ENCODE measurements at regions not wholly inside any gene's neighbourhood (a gene's known extent, or its start where the extent isn't known, plus 50 kb on each side); places are given as distances from the start of the nearest gene placed in this dataset.
A peak's percentile ranks its signal among the peaks of the same experiment; 100 is the strongest.

DNA sequence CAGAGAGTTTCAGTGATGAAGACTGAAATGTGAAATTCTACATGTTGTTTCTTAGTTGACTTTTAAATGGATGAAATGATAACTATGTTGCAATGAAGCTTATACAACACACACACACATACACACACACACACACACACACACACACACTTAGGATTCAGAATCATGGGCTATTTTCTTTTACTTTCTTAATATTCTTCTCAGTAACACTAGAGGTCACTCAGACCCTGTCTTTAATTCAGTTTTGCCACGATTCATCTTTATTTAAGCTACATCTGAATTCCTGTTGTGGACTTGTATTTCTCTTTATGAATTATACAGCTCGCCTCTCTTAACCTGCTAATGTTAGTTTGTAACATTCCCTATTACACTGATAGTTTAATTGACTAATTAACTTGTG lies 109.6 kb upstream of the GOT2 start:
- TF ChIP-seq RAD21 (IDR thresholded peaks at IDR 0.05; ENCODE audit: low read length) = peak; percentile 61
- no peak for TF ChIP-seq GABPA (IDR thresholded peaks at IDR 0.05; ENCODE audit: low read depth)
- TF ChIP-seq ZBTB33 (IDR thresholded peaks at IDR 0.05; ENCODE audit: borderline replicate concordance, low read depth) = no peak
- TF ChIP-seq MXI1 (IDR thresholded peaks at IDR 0.05; ENCODE audit: low read depth, low read length) = no peak
- TF ChIP-seq, protein P1, sequence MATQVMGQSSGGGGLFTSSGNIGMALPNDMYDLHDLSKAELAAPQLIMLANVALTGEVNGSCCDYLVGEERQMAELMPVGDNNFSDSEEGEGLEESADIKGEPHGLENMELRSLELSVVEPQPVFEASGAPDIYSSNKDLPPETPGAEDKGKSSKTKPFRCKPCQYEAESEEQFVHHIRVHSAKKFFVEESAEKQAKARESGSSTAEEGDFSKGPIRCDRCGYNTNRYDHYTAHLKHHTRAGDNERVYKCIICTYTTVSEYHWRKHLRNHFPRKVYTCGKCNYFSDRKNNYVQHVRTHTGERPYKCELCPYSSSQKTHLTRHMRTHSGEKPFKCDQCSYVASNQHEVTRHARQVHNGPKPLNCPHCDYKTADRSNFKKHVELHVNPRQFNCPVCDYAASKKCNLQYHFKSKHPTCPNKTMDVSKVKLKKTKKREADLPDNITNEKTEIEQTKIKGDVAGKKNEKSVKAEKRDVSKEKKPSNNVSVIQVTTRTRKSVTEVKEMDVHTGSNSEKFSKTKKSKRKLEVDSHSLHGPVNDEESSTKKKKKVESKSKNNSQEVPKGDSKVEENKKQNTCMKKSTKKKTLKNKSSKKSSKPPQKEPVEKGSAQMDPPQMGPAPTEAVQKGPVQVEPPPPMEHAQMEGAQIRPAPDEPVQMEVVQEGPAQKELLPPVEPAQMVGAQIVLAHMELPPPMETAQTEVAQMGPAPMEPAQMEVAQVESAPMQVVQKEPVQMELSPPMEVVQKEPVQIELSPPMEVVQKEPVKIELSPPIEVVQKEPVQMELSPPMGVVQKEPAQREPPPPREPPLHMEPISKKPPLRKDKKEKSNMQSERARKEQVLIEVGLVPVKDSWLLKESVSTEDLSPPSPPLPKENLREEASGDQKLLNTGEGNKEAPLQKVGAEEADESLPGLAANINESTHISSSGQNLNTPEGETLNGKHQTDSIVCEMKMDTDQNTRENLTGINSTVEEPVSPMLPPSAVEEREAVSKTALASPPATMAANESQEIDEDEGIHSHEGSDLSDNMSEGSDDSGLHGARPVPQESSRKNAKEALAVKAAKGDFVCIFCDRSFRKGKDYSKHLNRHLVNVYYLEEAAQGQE (IDR thresholded peaks at IDR 0.05; ENCODE audit: low read depth, low read length) = no peak
- peak; percentile 40 for TF ChIP-seq CTCF (IDR thresholded peaks at IDR 0.05)
- no peak for TF ChIP-seq JUND (IDR thresholded peaks at IDR 0.05)
- no peak for TF ChIP-seq FOXM1 (IDR thresholded peaks at IDR 0.05; ENCODE audit: low read depth)
- no peak for TF ChIP-seq YY1 (IDR thresholded peaks at IDR 0.05; ENCODE audit: low read depth)
- Histone ChIP-seq H2AFZ (ENCODE audit: low read depth) (no peak overlapping the region), H3K9me3 (no peaks in the 10 kb centered on the region), H3K36me3 (replicated peaks in 1 of 2; ENCODE audit: control insufficient read depth in 1 of 2, insufficient read depth in 2 of 2, low read length in 1 of 2) (no peaks in the 10 kb centered on the region), H3K4me2 (no peak overlapping the region), H3K4me1 (ENCODE audit: control insufficient read depth in 1 of 2, insufficient read depth in 2 of 2, low read depth in 1 of 2, low read length in 1 of 2) (no peaks in the 10 kb centered on the region), H3K79me2 (ENCODE audit: insufficient read depth) (no peaks in the 10 kb centered on the region), H4K20me1 (ENCODE audit: insufficient read depth) (no peaks in the 10 kb centered on the region), H3F3A (replicated peaks; ENCODE audit: insufficient read depth) (no peaks in the 10 kb centered on the region), H3K4me3 (ENCODE audit: low read depth in 2 of 2, low read length in 1 of 2) (no peak overlapping the region), H3K27ac (ENCODE audit: low read depth in 2 of 2, low read length in 1 of 2) (no peak overlapping the region), H3K9me2 (no peaks in the 10 kb centered on the region), H3K27me3 (ENCODE audit: insufficient read depth) (no peaks in the 10 kb centered on the region), H3K9ac (no peak overlapping the region)
- 2% methylated on average over 2 of the region's 2 CpGs for WGBS (ENCODE audit: low lambda C conversion rate)
- ChIA-PET CTCF (interaction anchor here (0.6 to 2.5 kb wide), 10 partner anchors 10 to 1351 kb away, joined by 3 to 15 read pairs (median 4); no protein-coding TSS in a partner anchor), POLR2A (no interaction called here)
- peak; percentile 42 for DNase-seq

DNA sequence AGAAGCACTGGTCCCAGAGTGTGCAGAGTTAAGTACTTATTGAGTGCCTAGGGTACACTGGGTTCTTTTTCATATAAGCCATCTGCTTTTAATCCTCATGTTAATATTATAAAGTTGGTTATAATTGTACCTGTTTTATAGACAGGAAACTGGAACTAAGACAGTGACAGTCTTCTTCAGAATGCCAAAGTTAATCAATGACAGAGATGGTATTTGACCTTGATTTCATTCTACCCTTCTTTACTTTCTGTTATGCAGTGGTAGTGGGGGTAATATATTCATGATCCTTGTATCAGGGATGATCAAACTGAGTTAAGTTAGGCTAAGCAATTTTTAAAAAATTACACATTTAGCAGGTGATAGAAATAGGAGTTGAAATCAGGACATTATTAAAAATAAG lies 108.6 kb upstream of the GOT2 start:
- ChIA-PET POLR2A (no interaction called here), CTCF (interaction anchor here (1.0 to 2.5 kb wide), 4 partner anchors 11 to 29 kb away, joined by 4 to 15 read pairs (median 10); no protein-coding TSS in a partner anchor)
- no peaks in the 10 kb centered on the region for H3K4me1 ChIP-seq (ENCODE audit: control insufficient read depth in 1 of 2, insufficient read depth in 2 of 2, low read depth in 1 of 2, low read length in 1 of 2)
- H3K27me3 ChIP-seq (ENCODE audit: insufficient read depth) = no peaks in the 10 kb centered on the region
- H4K20me1 ChIP-seq (ENCODE audit: insufficient read depth) = no peaks in the 10 kb centered on the region
- H3K9ac ChIP-seq = no peak overlapping the region
- H3K9me3 ChIP-seq = no peaks in the 10 kb centered on the region
- no peak overlapping the region for H3K4me2 ChIP-seq
- no peak overlapping the region for H3K27ac ChIP-seq (ENCODE audit: low read depth in 2 of 2, low read length in 1 of 2)
- H3K79me2 ChIP-seq (ENCODE audit: insufficient read depth) = no peaks in the 10 kb centered on the region
- no peak for DNase-seq
- no peak overlapping the region for H2AFZ ChIP-seq (ENCODE audit: low read depth)
- no peaks in the 10 kb centered on the region for H3K36me3 ChIP-seq (replicated peaks in 1 of 2; ENCODE audit: control insufficient read depth in 1 of 2, insufficient read depth in 2 of 2, low read length in 1 of 2)
- no peak overlapping the region for H3K4me3 ChIP-seq (ENCODE audit: low read depth in 2 of 2, low read length in 1 of 2)
- no peaks in the 10 kb centered on the region for H3K9me2 ChIP-seq
- H3F3A ChIP-seq (replicated peaks; ENCODE audit: insufficient read depth) = no peaks in the 10 kb centered on the region
- TF ChIP-seq JUND (IDR thresholded peaks at IDR 0.05) (no peak), POLR2AphosphoS5 (IDR thresholded peaks at IDR 0.05; ENCODE audit: low read depth, low read length) (no peak), USF2 (IDR thresholded peaks at IDR 0.05; ENCODE audit: borderline replicate concordance, low read depth, low read length) (no peak), RCOR1 (IDR thresholded peaks at IDR 0.05; ENCODE audit: low read length) (no peak), ZBTB33 (IDR thresholded peaks at IDR 0.05; ENCODE audit: borderline replicate concordance, low read depth) (no peak), NRF1 (IDR thresholded peaks at IDR 0.05; ENCODE audit: low read depth, low read length) (no peak), MEF2A (IDR thresholded peaks at IDR 0.05; ENCODE audit: borderline replicate concordance, low read depth) (no peak), YY1 (IDR thresholded peaks at IDR 0.05; ENCODE audit: low read depth) (no peak), EZH2phosphoT487 (IDR thresholded peaks at IDR 0.05; ENCODE audit: borderline replicate concordance, low read depth) (no peak), FOSL2 (IDR thresholded peaks at IDR 0.05; ENCODE audit: borderline replicate concordance, low read depth) (no peak), NFIC (IDR thresholded peaks at IDR 0.05; ENCODE audit: borderline replicate concordance) (no peak)
- TF ChIP-seq, protein P2, sequence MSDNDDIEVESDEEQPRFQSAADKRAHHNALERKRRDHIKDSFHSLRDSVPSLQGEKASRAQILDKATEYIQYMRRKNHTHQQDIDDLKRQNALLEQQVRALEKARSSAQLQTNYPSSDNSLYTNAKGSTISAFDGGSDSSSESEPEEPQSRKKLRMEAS (IDR thresholded peaks at IDR 0.05; ENCODE audit: low read depth) = no peak

Data from SK-N-SH (cell line).